HG02610 (cell line): ENCODE measurements at regions not wholly inside any gene's neighbourhood (a gene's known extent, or its start where the extent isn't known, plus 50 kb on each side); places are given as distances from the start of the nearest gene placed in this dataset.

Source experiments
- ATAC-seq: cut with Tn5 transposase; IDR thresholded peaks from one replicate; pipeline ENCODE4 v1.9.1; 2021; ENCODE audit warnings: mild to moderate bottlenecking, moderate library complexity; ENCODE audit not compliant: unreplicated experiment

DNA sequence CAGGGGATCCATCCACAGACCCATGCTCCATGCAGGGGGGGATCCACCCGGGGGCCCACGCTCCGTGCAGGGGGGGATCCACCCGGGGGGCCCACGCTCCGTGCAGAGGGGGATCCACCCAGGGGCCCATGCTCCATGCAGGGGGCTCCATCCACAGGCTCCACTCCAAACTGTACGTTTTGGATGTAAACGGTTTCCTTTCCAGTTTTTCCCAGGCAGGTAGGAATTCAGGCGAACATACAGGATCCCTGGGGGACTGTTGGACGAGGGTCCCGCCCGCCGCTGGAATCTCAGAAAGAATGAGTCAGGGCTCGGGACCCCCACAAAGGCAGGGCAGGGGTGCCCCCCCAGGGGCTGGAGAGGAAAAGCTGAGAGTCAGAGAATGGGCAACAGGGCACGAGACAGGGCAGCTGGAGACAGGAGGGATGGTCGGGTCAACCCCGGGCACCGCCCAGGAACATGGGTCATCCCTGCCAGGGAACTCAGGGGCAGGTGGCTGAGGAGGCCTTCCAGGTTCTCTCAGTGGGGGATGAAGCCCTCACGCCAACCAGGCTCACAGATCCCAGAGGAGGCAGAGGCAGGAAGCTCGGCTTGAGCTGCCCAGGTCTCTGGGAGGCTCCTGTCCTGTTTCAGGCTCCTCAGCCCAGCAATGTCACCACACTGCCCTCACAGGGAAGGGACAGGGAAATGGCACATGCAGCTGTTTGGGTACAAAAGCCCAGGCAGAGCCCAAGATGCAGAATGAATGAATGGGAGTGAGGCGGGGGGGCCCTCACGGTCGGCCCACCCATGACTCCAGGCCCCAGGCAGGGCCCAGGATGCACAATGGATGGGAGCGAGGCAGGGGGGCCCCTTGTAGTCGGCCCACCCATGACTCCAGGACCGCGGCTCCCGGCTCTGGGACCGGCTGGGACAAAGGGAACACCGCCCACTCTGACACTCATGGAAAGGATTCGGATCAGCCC lies 200.2 kb downstream of the BRD1 start:
- no peak for ATAC-seq

DNA sequence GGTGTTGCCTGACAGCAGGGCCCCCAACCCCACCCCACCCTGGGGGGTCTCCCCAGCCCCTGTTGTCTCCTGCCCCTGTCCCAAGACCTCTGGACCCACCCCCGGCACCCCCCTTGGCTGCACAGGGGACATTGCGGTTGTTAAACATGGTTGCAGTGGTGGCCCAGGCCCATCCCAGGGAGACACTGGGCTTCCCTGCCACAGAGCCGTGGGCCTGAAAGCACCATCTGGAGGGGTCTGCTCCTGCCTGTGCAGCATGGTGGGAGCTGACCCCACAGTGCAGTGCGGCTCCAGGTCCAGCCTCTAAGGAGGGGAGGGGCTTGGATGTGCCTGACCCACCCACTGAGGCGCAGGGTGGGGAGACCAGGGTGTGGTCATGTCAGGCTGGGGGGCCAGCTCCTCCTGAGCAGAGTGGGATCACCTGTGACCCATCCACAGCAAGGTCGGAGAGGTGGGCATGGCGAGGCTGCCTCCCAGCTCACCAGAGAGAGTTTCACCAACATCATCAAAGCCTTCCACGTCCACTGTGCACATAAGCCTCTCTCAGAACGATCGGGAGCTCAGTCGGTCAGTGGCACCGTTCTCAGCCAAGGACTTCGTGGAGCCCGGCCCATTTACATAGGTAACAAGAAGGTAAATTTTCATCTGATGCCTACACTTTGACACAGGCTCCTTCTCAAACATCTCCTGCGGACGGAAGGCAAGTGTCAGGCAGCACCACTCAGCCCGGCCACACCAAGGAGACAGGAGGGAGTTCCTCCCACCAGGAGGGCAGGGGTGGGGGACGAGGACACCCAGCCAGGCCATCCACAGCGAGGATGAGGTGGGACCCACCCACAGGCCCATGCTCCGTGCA lies 201.1 kb downstream of the BRD1 start:
- ATAC-seq, result no peak

- ATAC-seq, result no peak
Observed at GRCh38 chr22:49624421-49625177, 203.1 kb downstream of the BRD1 start.

- no peak for ATAC-seq
Observed at GRCh38 chr22:49623715-49624114, 204.0 kb downstream of the BRD1 start.

GRCh38 chr22:49623176-49623575 lies 204.5 kb downstream of the BRD1 start:
- ATAC-seq, result no peak

GRCh38 chr22:49622241-49623105 lies 205.2 kb downstream of the BRD1 start:
- no peak for ATAC-seq

DNA sequence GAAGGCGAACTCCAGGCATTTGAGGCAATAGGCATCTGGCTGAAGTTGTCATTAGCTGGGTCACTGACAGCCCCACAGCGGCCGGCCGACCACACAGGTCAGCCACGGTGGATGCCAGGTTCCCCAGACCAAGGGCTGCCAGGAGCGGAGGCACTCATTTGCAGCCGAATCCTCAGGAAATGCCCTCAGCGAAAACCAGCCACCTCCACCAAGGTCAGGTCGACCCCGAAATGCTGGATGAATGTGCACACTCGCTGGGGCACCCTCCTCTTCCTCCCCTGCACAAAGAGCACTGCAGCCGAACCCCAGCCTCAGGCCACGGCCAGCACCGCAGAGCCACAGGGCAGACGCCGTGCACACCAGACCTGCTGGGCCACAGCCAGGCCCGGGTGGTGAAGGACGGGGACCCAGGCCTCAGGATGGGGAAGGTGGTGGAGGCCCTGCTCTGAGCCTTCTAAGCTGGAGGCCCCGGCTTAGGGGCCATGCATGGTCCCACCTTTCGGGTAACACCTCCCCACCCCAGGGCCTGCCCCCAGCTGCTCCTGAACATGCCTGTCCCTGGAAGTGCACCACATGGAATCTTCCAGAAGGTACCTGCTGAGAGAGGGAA lies 206.0 kb downstream of the BRD1 start:
- ATAC-seq, result no peak

DNA sequence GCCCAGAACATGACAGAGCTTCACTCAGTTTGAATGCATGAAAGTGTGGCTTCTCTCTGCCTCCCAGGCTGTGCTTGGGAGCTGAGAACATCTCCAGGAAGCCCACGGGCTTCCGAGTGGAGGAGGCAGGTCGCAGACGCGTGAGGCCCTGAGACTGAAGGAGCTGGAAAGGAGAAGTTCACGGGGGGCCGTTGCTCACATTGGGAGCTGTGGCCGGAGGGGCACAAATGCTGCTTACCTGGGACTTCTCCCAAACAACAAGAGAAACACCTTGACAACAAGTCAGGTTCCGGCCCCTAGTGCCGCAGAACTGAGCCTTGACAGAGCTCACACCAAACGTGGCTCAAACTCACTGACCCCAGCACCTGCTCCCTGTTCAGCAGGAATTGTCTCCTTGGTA lies 207.0 kb downstream of the BRD1 start:
- ATAC-seq, result no peak

- no peak for ATAC-seq
Observed at GRCh38 chr22:49620003-49620556, 207.6 kb downstream of the BRD1 start.

DNA sequence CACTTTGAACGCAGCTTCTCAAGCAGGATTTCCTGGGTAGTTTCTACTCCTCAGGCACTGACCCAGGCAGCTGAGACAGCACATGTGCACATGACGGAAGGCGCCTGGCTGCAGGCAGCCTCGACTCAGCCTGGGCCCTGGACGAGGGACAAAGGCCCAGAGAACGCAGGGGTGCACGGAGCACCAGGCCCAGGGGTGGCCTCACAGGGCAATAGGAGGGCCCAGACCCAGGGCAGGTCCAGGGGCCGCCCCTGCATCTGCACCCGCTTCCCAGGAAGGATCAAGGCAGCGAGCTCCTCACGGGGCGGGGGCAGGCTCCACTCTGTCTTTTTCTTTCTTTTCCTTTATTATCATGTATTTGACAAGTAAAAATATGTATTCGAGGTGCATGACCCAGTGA lies 208.4 kb downstream of the BRD1 start:
- no peak for ATAC-seq

- no peak for ATAC-seq
Observed at GRCh38 chr22:49618677-49618953, 209.1 kb downstream of the BRD1 start.

DNA sequence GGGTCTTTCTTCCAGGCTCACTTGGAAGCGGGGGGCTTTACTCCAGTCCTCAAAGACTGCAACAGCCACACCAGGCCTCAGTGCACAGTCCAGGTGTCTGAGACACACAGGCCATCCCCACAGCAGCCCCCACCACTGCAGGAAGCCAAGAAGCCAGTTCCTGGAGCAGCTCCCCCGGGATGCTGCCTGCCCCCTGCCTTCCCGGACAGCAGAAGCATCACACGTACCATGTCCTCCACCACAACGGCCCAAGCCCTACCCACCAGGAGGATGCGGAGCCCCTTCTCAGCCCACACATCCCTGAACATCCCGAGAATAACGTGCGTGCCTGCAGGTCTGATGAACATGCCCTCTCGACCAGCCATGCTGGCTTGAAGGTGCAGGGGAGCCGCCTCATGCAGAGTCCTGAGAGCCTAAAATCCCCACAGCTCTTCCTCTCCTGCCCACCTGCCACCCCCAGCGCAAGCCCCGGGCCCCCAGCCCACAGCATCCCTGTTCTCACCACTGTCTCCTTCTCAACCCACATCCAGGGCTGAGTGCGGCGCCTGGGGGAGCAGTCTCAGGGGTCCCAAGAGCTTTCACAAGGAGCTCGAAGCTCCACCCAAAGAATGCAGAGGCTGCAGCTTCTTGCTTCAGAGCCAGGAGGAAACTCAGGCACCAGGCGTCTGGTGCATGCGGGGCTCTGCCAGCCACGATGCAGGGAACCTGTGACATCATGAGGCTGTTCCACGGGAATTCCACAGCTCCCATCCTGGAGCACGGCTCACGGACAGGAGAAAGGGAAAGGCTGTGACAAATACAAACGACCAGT lies 209.6 kb downstream of the BRD1 start:
- no peak for ATAC-seq

DNA sequence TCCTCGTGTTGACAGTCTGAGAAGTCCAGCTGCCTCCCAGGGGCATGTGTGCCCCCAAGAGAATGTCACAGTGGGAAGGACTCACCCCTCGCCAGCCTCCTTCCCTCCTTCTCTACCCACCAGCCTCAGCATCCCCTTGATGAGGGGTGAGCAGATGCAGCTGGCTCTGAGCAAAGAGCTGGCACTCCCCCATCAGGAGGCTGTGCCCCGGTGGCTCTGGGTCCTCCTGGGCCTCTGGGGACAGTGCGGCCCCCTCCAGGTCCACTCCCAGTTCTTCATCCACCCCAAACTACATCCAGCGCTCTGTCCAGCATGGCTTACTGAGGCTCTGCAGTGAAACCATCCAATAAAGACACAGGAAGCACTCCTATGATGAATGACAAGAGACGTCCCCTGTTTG lies 210.4 kb downstream of the BRD1 start:
- ATAC-seq, result no peak

DNA sequence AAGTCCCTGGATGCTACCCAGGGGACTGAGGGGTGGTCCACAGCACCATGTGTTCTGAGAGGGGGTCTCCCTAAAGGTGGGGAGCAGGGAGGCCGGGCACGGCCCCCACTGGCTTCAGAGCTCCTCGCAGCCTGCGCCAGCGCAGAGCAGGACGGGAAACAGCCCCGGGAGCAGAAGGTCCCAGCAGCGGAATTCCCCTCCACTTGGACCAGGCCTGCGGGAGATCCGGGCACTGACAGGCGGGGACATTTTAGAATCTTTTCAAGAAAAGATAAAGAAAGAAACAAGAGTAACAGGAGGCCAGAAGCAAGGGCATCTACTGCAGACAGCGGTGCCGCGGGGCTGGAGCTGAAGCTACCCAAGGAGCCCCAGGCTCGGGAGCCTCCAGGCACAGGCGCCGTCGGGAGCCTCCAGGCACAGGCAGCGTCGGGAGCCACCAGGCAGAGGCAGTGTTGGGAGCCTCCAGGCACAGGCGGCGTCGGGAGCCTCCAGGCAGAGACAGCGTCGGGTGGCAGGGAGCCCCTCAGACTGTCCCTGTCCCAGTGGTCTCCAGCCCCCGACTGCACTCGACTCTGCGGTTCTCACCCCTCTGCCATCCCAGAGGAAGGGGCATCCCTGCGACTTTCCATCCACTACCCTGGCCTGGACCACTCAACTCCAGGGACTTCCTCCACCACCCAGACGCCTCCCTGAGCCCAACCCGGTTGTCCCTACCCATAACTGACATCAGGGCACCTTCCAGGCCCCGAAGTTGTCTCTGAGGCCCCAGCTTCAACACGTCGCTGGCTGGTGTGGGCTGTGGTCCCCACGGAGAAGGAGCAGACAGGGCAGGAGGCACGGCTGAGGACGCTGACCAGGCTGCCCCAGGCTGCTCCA lies 211.1 kb downstream of the BRD1 start:
- ATAC-seq, result no peak

DNA sequence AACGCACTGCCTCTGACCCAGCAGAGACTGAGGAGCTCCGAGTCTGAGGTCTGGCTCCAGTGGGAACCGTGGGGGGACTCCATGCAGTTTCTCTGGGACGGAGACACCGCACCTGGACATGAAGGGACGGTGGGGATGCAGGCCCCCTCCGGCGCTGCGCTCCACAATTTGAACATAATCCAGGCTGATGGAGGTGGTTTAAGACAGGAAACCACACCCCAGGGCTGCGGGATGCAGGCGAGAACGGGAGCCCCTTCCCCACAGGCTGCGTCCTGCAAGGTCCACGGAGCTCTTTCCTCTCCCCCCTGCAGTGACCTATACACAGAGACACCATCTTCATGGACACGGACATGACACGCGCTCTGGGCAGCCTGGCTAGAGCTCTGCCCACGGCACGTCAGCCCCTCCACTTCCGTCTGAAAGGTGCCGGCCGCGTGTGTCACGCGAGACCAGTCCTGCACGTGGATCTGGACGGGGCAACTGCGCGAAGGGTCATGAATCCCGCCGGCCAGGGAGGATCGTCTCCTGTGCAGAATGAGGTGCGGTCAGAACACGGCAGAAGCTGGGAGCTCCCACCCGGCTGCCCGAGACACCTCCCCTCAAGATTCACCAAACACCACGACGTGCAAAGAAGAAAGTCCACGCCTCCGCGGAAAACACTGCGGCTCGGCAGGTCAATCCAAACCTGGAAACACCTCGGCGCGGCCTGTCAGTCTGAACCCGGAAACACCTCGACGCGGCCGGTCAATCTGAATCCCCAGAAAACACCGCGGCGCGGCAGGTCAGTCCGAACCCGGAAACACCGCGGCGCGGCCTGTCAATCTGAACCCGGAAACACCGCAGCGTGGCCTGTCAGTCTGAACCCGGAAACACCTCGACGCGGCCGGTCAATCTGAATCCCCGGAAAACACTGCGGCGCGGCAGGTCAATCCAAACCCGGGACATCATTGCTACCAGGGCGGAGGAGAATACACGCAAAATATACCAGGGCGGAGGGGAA lies 212.4 kb downstream of the BRD1 start:
- ATAC-seq, result no peak

- no peak for ATAC-seq
Observed at GRCh38 chr22:49613511-49614270, 214.0 kb downstream of the BRD1 start.
